HEK293T (cell line): ENCODE measurements at regions not wholly inside any gene's neighbourhood (a gene's known extent, or its start where the extent isn't known, plus 50 kb on each side); places are given as distances from the start of the nearest gene placed in this dataset.

ENCODE experiments used
- CTCF ChIA-PET: fragments of 350-600 bp; formaldehyde crosslinking; extraction: SDS; loops from one replicate; lab custom pipeline; 2021; ENCODE audit warnings: antibody characterized with exemption, inconsistent platforms; lab: Yijun Ruan, JAX
- POLR2A ChIA-PET: fragments of 350-600 bp; formaldehyde crosslinking; extraction: SDS; loops from one replicate; lab custom pipeline; 2020; ENCODE audit warnings: antibody characterized with exemption, inconsistent platforms; lab: Yijun Ruan, JAX
- DNase-seq: peaks from one replicate; pipeline ENCODE4 v3.0.0; 2012; ENCODE audit warnings: mixed read lengths; ENCODE audit errors: extremely low spot score
- ARNT ChIP-seq: fragments of 450-650 bp; IDR thresholded peaks from 2 replicates; pipeline ENCODE4 v1.6.1; 2017; ENCODE audit warnings: mild to moderate bottlenecking
- BHLHE40 ChIP-seq: fragments of 450-650 bp; IDR thresholded peaks from 2 replicates; pipeline ENCODE4 v1.6.1; 2016; ENCODE audit warnings: mild to moderate bottlenecking, moderate library complexity, borderline replicate concordance
- CTBP1 ChIP-seq: fragments of 450-650 bp; IDR thresholded peaks from 2 replicates; pipeline ENCODE4 v1.6.1; 2016; ENCODE audit warnings: borderline replicate concordance
- ELF4 ChIP-seq: fragments of 450-650 bp; IDR thresholded peaks from 2 replicates; pipeline ENCODE4 v1.6.1; 2017; ENCODE audit warnings: antibody characterized with exemption
- FOXA1 ChIP-seq: fragments of 450-650 bp; IDR thresholded peaks from 2 replicates; pipeline ENCODE4 v1.6.1; 2016; ENCODE audit warnings: mild to moderate bottlenecking
- FOXK2 ChIP-seq: fragments of 450-650 bp; IDR thresholded peaks from 2 replicates; pipeline ENCODE4 v1.6.1; 2016; ENCODE audit warnings: mild to moderate bottlenecking
- FOXM1 ChIP-seq: fragments of 450-650 bp; IDR thresholded peaks from 2 replicates; pipeline ENCODE4 v1.6.1; 2017; ENCODE audit warnings: mild to moderate bottlenecking, borderline replicate concordance
- HDGF ChIP-seq: fragments of 450-650 bp; IDR thresholded peaks from 2 replicates; pipeline ENCODE4 v1.6.1; 2017; ENCODE audit warnings: antibody characterized with exemption, borderline replicate concordance
- L3MBTL2 ChIP-seq: fragments of 450-650 bp; conservative IDR thresholded peaks from 2 replicates; pipeline ENCODE4 v1.6.1; 2016; ENCODE audit warnings: mild to moderate bottlenecking
- LEF1 ChIP-seq: fragments of 450-650 bp; IDR thresholded peaks from 2 replicates; pipeline ENCODE4 v1.6.1; 2017; ENCODE audit warnings: mild to moderate bottlenecking, borderline replicate concordance
- NFRKB ChIP-seq: fragments of 450-650 bp; IDR thresholded peaks from 2 replicates; pipeline ENCODE4 v1.6.1; 2016; ENCODE audit warnings: mild to moderate bottlenecking, moderate library complexity
- PKNOX1 ChIP-seq: fragments of 450-650 bp; IDR thresholded peaks from 2 replicates; pipeline ENCODE4 v1.6.1; 2016
- SP1 ChIP-seq: fragments of 450-650 bp; IDR thresholded peaks from 2 replicates; pipeline ENCODE4 v1.6.1; 2017
- SUZ12 ChIP-seq: fragments of 450-650 bp; IDR thresholded peaks from 2 replicates; pipeline ENCODE4 v1.6.1; 2016; ENCODE audit warnings: mild to moderate bottlenecking
- TARDBP ChIP-seq: fragments of 450-650 bp; IDR thresholded peaks from 2 replicates; pipeline ENCODE4 v1.6.1; 2016
- ZNF384 ChIP-seq: fragments of 450-650 bp; IDR thresholded peaks from 2 replicates; pipeline ENCODE4 v1.6.1; 2016

GRCh38 chr4:23113104-23113503 is 420.4 kb downstream of the GBA3 start:
- ChIA-PET POLR2A (no interaction called here), CTCF (no interaction called here)
- DNase-seq: no peak
- no peak for TF ChIP-seq SUZ12

GRCh38 chr4:23106516-23106915 is 413.8 kb downstream of the GBA3 start:
- ChIA-PET POLR2A (no interaction called here), CTCF (interaction anchor here (1.2 kb wide), 1 partner anchor 209 kb away, joined by 4 read pairs; no protein-coding TSS in a partner anchor)
- DNase-seq: no peak
- TF ChIP-seq ARNT: no peak

- ChIA-PET CTCF (interaction anchor here (0.6 kb wide), 1 partner anchor 616 kb away, joined by 3 read pairs; no protein-coding TSS in a partner anchor), POLR2A (no interaction called here)
- no peak for DNase-seq
Observed at GRCh38 chr4:23105759-23106370, 413.1 kb downstream of the GBA3 start.

GRCh38 chr4:23097251-23097650 is 404.5 kb downstream of the GBA3 start:
- POLR2A ChIA-PET: no interaction called here
- CTCF ChIA-PET: no interaction called here
- no peak for DNase-seq
- no peak for TF ChIP-seq ARNT
- no peak for TF ChIP-seq FOXA1

More at GRCh38 chr4:23105759-23106370, 413.1 kb downstream of the GBA3 start:
- TF ChIP-seq BHLHE40: no peak
- TF ChIP-seq L3MBTL2: no peak

- ChIA-PET POLR2A (no interaction called here), CTCF (no interaction called here)
- TF ChIP-seq L3MBTL2 (no peak), NFRKB (no peak), SP1 (no peak), FOXK2 (no peak), HDGF (no peak), BHLHE40 (no peak), TARDBP (no peak), CTBP1 (no peak), ZNF384 (no peak), PKNOX1 (no peak), ARNT (no peak), SUZ12 (no peak), ELF4 (no peak), FOXA1 (no peak), LEF1 (no peak), FOXM1 (no peak)
- no peak for DNase-seq
Observed at GRCh38 chr4:23091711-23092110, 399.0 kb downstream of the GBA3 start.

- CTCF ChIA-PET: no interaction called here
Observed at GRCh38 chr4:23085249-23085568, 392.5 kb downstream of the GBA3 start.

GRCh38 chr4:23084559-23085248 is 392.0 kb downstream of the GBA3 start:
- ChIA-PET CTCF (no interaction called here), POLR2A (no interaction called here)
- no peak for DNase-seq
- TF ChIP-seq FOXA1 (no peak), SP1 (no peak), ELF4 (no peak), LEF1 (no peak), BHLHE40 (no peak), TARDBP (no peak), HDGF (no peak), L3MBTL2 (no peak), CTBP1 (no peak), ZNF384 (no peak), FOXK2 (no peak), FOXM1 (no peak), NFRKB (no peak), SUZ12 (no peak), PKNOX1 (no peak), ARNT (no peak)

More at GRCh38 chr4:23085249-23085568, 392.5 kb downstream of the GBA3 start:
- POLR2A ChIA-PET: no interaction called here
- no peak for TF ChIP-seq ELF4
- TF ChIP-seq ARNT: no peak
- no peak for TF ChIP-seq CTBP1
- no peak for TF ChIP-seq FOXA1
- TF ChIP-seq TARDBP: no peak
- TF ChIP-seq PKNOX1: no peak
- no peak for TF ChIP-seq BHLHE40
- TF ChIP-seq ZNF384: no peak
- TF ChIP-seq NFRKB: no peak
- no peak for TF ChIP-seq FOXK2
- TF ChIP-seq HDGF: no peak
- TF ChIP-seq SUZ12: no peak
- no peak for TF ChIP-seq SP1
- TF ChIP-seq L3MBTL2: no peak
- no peak for TF ChIP-seq LEF1
- no peak for TF ChIP-seq FOXM1
- DNase-seq: no peak
